SK-N-MC (cell line): ENCODE measurements at regions not wholly inside any gene's neighbourhood (a gene's known extent, or its start where the extent isn't known, plus 50 kb on each side); places are given as distances from the start of the nearest gene placed in this dataset.

Experiments used
- DNase-seq: peaks from one replicate; pipeline ENCODE4 v3.0.0-alpha.2; 2011; ENCODE audit warnings: low read depth, low spot score
- H3K27ac ChIP-seq: fragments of 200-600 bp; sonication (generic); 2 replicates; pipeline ENCODE4 v1.5.1; 2016; ENCODE audit warnings: mixed run types
- H3K36me3 ChIP-seq: fragments of 200-600 bp; sonication (generic); 2 replicates; pipeline ENCODE4 v1.6.1; 2017; ENCODE audit warnings: antibody characterized with exemption, low read length, mixed read lengths; ENCODE audit not compliant: insufficient read depth
- H3K4me3 ChIP-seq: fragments of 200-600 bp; sonication (generic); 2 replicates; pipeline ENCODE4 v1.5.1; 2016
- H3K9ac ChIP-seq: fragments of 200-600 bp; sonication (generic); 2 replicates; pipeline ENCODE4 v1.8.0; 2017; ENCODE audit warnings: mixed run types, mixed read lengths; ENCODE audit not compliant: insufficient read length
- H3K9me3 ChIP-seq: fragments of 200-600 bp; sonication (generic); 2 replicates; pipeline ENCODE4 v1.6.1; 2017; ENCODE audit warnings: low read depth, mild to moderate bottlenecking, antibody characterized with exemption, low read length, moderate library complexity, mixed read lengths
- EZH2 ChIP-seq: fragments of 200-600 bp; sonication (generic); IDR thresholded peaks from one replicate; pipeline ENCODE4 v1.6.1; 2017; ENCODE audit warnings: antibody characterized with exemption
- FOXP2 ChIP-seq: optimal IDR thresholded peaks from 2 replicates; pipeline ENCODE3; 2011; ENCODE audit warnings: mild to moderate bottlenecking, moderate library complexity; ENCODE audit not compliant: insufficient read depth; ENCODE audit errors: extremely low read length, control extremely low read depth
- POLR2AphosphoS5 ChIP-seq: IDR thresholded peaks from 2 replicates; pipeline ENCODE4 v1.6.1; 2012; ENCODE audit warnings: mild to moderate bottlenecking, low read depth, low read length, borderline replicate concordance

- Histone ChIP-seq H3K27ac (no peak overlapping the region), H3K4me3 (no peak overlapping the region), H3K36me3 (no peaks in the 10 kb centered on the region), H3K9me3 (no peaks in the 10 kb centered on the region), H3K9ac (no peak overlapping the region)
- TF ChIP-seq POLR2AphosphoS5: no peak
- no peak for TF ChIP-seq FOXP2
- TF ChIP-seq EZH2: no peak
- no peak for DNase-seq
Observed at GRCh38 chr5:174811438-174811837, 87.1 kb downstream of the MSX2 start.

DNA sequence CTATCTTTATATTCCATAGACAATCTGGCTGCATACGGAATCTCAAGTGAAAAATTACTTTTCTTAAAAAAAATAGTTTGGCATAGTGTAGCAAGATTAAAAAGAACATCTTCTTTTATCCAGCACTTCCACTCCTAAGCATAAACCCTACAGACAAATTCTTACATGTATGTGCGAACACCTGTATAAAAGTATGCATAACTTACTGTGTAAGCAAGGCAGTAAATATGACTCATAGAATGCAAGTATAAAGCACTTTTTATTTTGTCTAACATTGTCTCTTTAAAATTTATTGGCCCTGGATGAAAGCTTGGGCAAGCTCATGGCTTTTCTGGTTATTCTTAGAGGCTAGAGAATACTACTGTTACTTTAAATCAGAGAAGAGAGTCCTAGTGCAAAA lies 86.4 kb downstream of the MSX2 start:
- H3K9ac ChIP-seq: no peak overlapping the region
- H3K9me3 ChIP-seq: no peaks in the 10 kb centered on the region
- no peak overlapping the region for H3K27ac ChIP-seq
- no peaks in the 10 kb centered on the region for H3K36me3 ChIP-seq
- TF ChIP-seq EZH2 (no peak), POLR2AphosphoS5 (no peak), FOXP2 (no peak)
- no peak for DNase-seq
- no peak overlapping the region for H3K4me3 ChIP-seq

DNA sequence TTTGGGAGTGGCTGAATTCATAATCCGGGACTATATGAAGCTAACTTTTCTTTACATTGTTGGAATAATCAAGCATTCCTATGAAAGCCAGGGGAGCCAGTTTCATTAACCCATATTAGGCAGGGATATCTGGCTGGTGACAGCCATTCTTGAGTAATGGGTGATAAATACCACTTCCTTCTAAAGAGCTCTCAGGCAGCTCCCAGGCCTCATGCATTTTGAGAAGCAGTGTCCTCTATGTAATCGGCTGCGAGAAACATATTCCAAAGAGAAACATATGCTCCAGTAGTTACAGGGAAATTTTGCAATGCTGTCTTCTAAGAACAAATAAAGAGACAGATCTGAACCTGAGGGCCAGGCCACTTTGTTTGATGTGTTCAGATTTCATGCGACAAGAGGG lies 83.1 kb downstream of the MSX2 start:
- H3K9me3 ChIP-seq: no peaks in the 10 kb centered on the region
- no peak overlapping the region; the same call in 1 of the 2 replicates for H3K4me3 ChIP-seq
- TF ChIP-seq EZH2: no peak
- H3K36me3 ChIP-seq: no peaks in the 10 kb centered on the region
- no peak for DNase-seq
- H3K9ac ChIP-seq: peak overlapping the region; percentile 19
- peak overlapping the region; percentile 47 for H3K27ac ChIP-seq

DNA sequence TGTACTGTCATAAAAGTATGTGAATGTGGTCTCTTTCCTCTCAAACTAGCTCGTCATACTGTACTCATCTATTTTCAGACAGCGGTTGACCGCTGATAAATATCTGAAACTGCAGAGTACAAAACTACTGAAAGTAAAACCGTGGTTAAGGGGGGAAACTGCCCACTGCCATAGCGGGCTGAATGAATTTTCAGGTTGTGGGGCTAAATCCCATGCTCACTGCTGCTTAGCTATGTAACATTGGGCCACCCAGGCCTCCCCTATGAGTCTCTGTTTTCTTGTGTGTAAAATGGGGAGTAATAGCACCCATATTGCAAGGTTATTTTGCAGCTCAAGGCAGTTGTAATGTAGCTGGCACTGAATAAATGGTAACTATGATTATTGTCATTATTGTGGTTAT lies 82.3 kb downstream of the MSX2 start:
- TF ChIP-seq EZH2 (no peak), FOXP2 (no peak), POLR2AphosphoS5 (no peak)
- no peak for DNase-seq
- H3K9me3 ChIP-seq: no peaks in the 10 kb centered on the region
- H3K36me3 ChIP-seq: no peaks in the 10 kb centered on the region
- no peak overlapping the region for H3K27ac ChIP-seq
- H3K4me3 ChIP-seq: no peak overlapping the region
- no peak overlapping the region for H3K9ac ChIP-seq

GRCh38 chr5:174801798-174802197 lies 77.4 kb downstream of the MSX2 start:
- Histone ChIP-seq H3K27ac (no peak overlapping the region), H3K9ac (no peak overlapping the region), H3K4me3 (no peak overlapping the region), H3K36me3 (no peaks in the 10 kb centered on the region), H3K9me3 (no peaks in the 10 kb centered on the region)
- TF ChIP-seq POLR2AphosphoS5 (no peak), FOXP2 (no peak), EZH2 (no peak)
- no peak for DNase-seq

DNA sequence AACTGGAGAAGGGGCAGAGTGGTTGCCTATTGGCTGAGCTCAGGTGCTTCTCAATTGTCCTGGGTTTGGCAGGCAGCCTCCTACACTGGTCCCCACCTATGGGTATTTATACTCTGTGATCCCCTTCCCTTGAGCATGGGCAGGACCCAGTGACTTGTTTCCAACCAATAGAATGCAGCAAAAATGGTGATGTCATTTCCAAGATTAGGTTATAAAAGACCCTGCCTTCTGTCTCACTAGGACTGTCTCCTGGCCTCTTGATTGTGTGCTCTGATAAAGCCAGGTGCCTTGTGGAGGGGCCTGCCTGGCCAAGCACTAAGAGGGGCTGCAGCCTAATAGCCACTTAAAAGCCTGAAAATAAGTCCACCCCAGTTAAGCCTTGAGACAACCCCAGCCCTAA lies 76.1 kb downstream of the MSX2 start:
- H3K27ac ChIP-seq: no peak overlapping the region
- H3K4me3 ChIP-seq: no peak overlapping the region
- DNase-seq: no peak
- H3K9ac ChIP-seq: no peak overlapping the region
- no peak for TF ChIP-seq POLR2AphosphoS5
- H3K9me3 ChIP-seq: no peaks in the 10 kb centered on the region
- no peaks in the 10 kb centered on the region for H3K36me3 ChIP-seq

DNA sequence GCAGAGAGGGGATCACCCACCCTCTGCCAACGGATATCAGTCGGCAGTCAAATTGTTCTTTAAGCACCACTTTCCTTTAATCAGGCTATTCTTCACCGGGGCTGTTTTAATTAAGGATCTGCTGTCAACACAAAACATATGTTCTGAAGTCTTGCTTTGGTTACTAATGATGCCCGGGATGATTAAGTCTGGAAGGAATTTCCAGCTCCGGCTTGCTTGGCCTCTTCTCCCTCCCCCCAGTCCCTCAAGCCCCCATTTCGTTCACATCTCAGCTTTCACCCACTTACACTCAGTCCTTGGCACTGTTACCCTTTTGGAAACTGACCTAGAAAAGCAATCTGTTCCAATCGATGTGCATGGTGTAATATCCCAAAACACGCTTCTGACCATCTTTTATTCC lies 74.7 kb downstream of the MSX2 start:
- Histone ChIP-seq H3K27ac (peak overlapping the region; percentile 66; the same call in 1 of the 2 replicates), H3K36me3 (no peaks in the 10 kb centered on the region), H3K9ac (peak overlapping the region; percentile 8), H3K4me3 (peak overlapping the region; percentile 75), H3K9me3 (no peaks in the 10 kb centered on the region)
- DNase-seq: no peak
- no peak for TF ChIP-seq FOXP2

DNA sequence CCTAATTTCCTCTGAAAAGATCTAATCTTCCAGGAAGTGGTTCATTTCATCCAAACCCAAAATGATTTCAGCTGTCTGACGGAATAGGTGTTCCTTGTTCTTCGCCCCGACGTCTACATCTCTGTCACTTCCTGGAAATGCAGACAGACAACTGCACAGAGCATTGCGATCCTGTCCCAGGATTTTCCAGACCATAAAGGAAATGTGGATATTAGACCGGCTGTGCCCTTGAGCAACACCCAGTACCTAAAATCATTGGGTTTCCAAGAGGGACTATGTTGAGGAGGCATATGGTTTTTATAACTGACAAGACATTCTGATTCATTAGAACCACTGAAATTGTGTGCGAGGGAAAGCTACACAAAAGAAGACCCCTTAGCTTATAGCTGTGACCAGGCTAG lies 74.2 kb downstream of the MSX2 start:
- no peaks in the 10 kb centered on the region for H3K36me3 ChIP-seq
- peak overlapping the region; percentile 75 for H3K4me3 ChIP-seq
- H3K9ac ChIP-seq: peak overlapping the region; percentile 8
- no peaks in the 10 kb centered on the region for H3K9me3 ChIP-seq
- TF ChIP-seq POLR2AphosphoS5: no peak; the same call in 1 of the 2 replicates
- no peak for TF ChIP-seq EZH2
- TF ChIP-seq FOXP2: no peak
- DNase-seq: no peak
- H3K27ac ChIP-seq: peak overlapping the region; percentile 66; the same call in 1 of the 2 replicates

DNA sequence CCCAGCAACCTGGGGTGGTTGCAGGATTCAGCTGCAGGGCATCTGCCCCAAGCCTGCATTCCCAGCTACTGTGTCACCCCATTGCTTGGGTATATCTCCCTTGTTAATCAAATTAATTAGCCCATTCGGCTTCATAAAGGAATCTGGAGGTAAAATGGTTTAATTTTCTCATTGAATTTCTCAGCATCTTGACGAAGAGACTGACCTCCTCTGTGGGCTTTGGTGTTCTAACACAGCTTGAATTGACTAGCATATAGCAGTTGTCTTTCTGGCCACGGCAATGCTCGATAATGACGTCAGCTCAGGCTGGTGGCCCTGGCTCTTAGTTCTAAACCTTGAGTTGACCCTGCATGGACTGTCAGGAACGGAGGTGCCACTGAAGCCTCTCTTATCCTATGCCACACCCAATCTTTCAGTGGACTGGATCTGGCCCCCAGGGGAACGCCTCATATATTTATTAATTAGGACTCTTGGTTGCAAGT lies 72.4 kb downstream of the MSX2 start:
- H3K9me3 ChIP-seq: no peaks in the 10 kb centered on the region
- no peak overlapping the region for H3K9ac ChIP-seq
- H3K36me3 ChIP-seq: no peaks in the 10 kb centered on the region
- H3K4me3 ChIP-seq: no peak overlapping the region
- no peak overlapping the region; the same call in 1 of the 2 replicates for H3K27ac ChIP-seq
- no peak for DNase-seq
- TF ChIP-seq EZH2: no peak
- TF ChIP-seq POLR2AphosphoS5: no peak
- no peak for TF ChIP-seq FOXP2
